HUES64 (cell line): ENCODE measurements at regions not wholly inside any gene's neighbourhood (a gene's known extent, or its start where the extent isn't known, plus 50 kb on each side); places are given as distances from the start of the nearest gene placed in this dataset.

Source experiments
- H3K27ac ChIP-seq: 2 replicates; pipeline ENCODE4 v1.7.0; 2013; ENCODE audit warnings: low read depth, low read length, inconsistent platforms
- H3K27me3 ChIP-seq: 2 replicates; pipeline ENCODE4 v1.6.1; 2013; ENCODE audit warnings: mild to moderate bottlenecking, low read length; ENCODE audit not compliant: insufficient read depth
- H3K36me3 ChIP-seq: 2 replicates; pipeline ENCODE4 v1.6.1; 2013; ENCODE audit warnings: mild to moderate bottlenecking, low read length; ENCODE audit not compliant: insufficient read depth
- H3K4me1 ChIP-seq: 2 replicates; pipeline ENCODE4 v1.6.1; 2013; ENCODE audit warnings: mild to moderate bottlenecking, low read length, moderate library complexity; ENCODE audit not compliant: insufficient read depth
- H3K4me3 ChIP-seq: 2 replicates; pipeline ENCODE4 v1.5.1; 2013; ENCODE audit warnings: mild to moderate bottlenecking, low read length, moderate library complexity
- H3K9ac ChIP-seq: 2 replicates; pipeline ENCODE4 v1.6.1; 2013; ENCODE audit warnings: mild to moderate bottlenecking, low read depth, low read length
- H3K9me3 ChIP-seq: 2 replicates; pipeline ENCODE4 v1.6.1; 2013; ENCODE audit warnings: low read depth, low read length; ENCODE audit not compliant: insufficient read depth
- WGBS: fragments of 150-250, 120-280 bp; methylation state at CpG from one replicate; pipeline ENCODE4 v1.1.7; 2013; ENCODE audit warnings: missing lambda C conversion rate; 5-methylcytosine and 5-hydroxymethylcytosine counted together

DNA sequence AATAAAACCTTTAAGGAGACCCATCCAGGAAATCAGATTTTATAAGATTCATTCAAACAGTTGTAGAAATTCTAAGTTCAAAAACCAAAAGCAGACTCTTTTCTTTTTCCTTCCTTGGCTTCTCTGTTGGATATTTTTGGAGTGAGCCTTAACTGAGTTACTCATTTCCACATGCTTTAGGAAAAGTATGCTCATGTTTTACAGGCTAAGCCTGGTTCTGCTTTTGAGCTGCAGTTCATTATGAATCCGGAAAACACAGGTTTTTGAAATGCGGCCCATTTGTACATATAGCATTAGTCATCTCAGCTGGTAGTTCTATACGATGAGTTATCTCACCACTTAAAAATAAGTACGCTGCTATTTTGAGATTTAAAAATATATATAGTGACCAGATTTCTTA, 156.6 kb upstream of the DMRT1 start:
- Histone ChIP-seq H3K9me3 (no peaks in the 10 kb centered on the region), H3K36me3 (no peaks in the 10 kb centered on the region), H3K4me1 (peaks cover 33% of the 10 kb centered on the region), H3K27me3 (no peaks in the 10 kb centered on the region), H3K27ac (no peak overlapping the region), H3K4me3 (no peak overlapping the region), H3K9ac (peak overlapping the region; percentile 13; the same call in 1 of the 2 replicates)
- WGBS, result 90% methylated on average over 2 of the region's 4 CpGs

DNA sequence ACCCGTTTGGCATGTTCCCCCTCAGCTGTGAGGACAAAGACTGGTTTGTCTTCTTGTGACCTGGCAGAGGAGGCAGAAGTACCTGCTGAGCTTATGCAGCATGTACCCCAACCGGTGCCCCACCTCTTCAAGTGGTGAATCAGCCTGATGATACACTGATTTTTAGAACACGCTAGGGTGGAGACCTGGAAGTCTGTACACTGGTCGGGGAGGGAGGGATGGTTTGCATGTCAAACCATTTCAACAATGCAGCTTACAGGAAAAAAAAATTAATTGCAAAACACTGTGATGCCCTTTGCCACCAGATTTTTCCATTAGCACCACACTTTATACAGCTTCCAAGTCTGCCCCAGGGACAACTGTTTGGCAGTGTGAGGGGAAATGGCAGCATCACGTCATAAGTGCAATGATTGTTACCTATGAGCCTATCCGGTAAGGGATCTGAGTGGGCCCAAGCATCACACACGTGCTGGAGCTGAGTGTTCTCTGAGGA, 155.1 kb upstream of the DMRT1 start:
- Histone ChIP-seq H3K4me1 (peaks cover 40% of the 10 kb centered on the region), H3K36me3 (no peaks in the 10 kb centered on the region), H3K9me3 (no peaks in the 10 kb centered on the region), H3K4me3 (no peak overlapping the region), H3K9ac (no peak overlapping the region), H3K27ac (no peak overlapping the region), H3K27me3 (no peaks in the 10 kb centered on the region)
- 94% methylated on average over 7 of the region's 7 CpGs for WGBS

DNA sequence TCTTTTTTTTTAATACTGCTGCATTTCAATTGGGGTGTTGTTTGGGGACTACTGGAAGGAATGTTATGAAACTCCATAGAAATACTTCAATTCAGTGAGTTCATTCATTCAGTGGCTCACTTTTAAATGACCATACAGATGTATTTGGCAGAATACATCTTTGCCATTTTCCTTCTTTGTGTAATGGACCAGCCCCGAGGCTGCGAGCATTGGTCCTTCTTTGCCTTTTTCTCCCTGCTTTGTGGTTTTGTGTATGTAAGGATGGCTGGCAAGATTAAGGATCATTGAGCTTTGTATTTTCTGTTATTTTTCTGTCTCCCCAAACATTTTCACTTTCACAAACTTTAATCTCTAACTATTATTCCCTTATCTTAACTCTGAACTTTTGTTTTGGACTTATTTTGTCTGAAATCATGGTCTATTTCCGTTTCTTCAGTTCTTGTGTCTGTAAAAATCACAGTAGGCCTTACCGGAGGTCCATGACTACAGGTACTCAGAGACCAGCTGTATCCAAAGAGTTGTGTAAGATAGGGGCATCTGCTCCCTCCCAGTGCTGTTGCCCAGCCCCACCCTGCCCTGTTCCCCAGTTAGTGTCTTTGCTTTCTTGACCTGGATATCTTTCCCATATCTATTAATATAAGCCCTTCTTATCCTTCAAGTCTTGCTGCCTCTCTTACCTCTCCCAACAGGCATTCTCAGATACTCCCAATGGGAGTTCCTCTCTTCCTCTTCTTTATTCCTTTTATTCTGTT, 154.3 kb upstream of the DMRT1 start:
- Histone ChIP-seq H3K36me3 (no peaks in the 10 kb centered on the region), H3K27me3 (no peaks in the 10 kb centered on the region), H3K4me1 (peaks cover 40% of the 10 kb centered on the region), H3K4me3 (no peak overlapping the region), H3K9me3 (no peaks in the 10 kb centered on the region), H3K27ac (no peak overlapping the region), H3K9ac (no peak overlapping the region)
- WGBS, result 96% methylated on average over 4 of the region's 4 CpGs

DNA sequence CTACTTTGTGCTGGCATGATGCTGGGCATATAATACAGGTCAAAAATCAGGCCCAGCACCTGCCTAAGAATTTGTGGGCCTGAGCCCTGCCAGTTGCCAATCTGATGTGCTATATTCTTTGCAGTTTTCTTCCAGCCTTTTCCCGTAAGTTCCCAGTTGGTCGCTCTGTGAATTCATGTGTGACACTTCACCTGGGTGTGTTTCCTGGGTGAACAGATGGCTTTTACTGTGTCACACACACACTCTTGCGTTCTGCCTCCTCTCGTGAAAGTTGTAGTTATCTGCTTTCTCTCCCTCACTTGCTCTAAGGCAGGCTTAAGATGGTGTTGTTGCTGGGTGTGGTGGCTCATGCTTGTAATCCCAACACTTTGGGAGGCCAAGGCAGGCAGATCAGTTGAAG, 153.5 kb upstream of the DMRT1 start:
- 96% methylated on average over 4 of the region's 4 CpGs for WGBS
- Histone ChIP-seq H3K36me3 (no peaks in the 10 kb centered on the region), H3K4me3 (no peak overlapping the region), H3K4me1 (peaks cover 36% of the 10 kb centered on the region), H3K9ac (no peak overlapping the region), H3K27me3 (no peaks in the 10 kb centered on the region), H3K27ac (no peak overlapping the region), H3K9me3 (no peaks in the 10 kb centered on the region)

DNA sequence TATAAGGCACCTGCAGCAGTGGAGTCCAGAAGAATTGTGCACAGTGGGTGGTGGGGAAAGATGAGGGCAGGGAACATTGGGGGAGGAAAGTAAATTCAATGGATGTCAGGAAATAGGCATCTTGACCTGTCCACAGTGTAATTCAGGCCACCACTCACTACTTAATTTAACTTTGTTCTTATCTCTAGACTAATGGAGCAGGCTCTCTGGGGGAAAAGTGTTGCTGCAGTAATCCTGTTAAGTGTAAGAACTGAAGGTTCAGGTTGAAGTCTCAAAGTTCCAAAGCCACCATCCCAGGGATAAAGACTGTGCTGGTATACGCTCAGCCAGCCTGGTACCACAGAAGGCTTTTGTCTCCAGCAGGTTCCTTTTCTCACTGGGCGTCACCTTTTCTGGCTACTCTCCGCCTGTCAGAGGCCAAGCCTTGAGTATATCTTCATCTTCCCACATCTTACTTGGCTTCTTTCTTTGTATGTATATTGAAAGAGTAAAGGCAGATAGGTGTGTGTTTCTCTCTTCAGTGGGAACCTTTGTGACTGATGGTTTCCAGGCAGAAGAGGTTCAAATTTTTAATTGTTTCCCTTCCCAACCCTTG, 150.9 kb upstream of the DMRT1 start:
- Histone ChIP-seq H3K36me3 (no peaks in the 10 kb centered on the region), H3K4me1 (peaks cover 31% of the 10 kb centered on the region), H3K9me3 (no peaks in the 10 kb centered on the region), H3K27me3 (no peaks in the 10 kb centered on the region), H3K27ac (no peak overlapping the region), H3K4me3 (no peak overlapping the region), H3K9ac (no peak overlapping the region)
- WGBS, result 85% methylated on average over 3 of the region's 3 CpGs

DNA sequence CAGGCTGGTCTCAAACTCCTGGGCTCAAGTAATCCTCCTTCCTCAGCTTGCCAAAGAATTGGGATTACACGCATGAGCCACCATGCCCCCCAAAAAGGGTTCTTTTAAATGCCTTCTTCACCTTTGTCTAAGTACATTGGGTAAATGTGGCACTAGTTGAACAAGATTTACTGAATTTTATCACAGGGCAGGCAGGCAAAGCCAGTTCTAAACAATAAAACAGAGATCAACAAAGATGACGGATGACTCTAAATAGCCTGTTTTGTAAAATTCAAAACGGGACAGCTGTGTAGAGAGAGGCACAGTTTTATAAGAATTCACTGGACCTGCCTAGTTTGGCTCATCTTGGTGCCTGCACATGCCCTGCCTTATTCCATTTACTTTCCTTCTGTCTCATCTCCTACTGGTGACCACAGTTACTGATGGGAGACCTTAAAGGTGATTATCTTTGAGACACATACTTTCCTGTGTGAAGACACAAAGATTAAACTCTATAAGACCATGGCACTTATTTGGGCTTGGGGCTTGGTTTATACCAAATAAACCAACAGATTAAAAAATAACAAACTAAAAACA, 149.6 kb upstream of the DMRT1 start:
- H3K27me3 ChIP-seq, result no peaks in the 10 kb centered on the region
- no peaks in the 10 kb centered on the region for H3K9me3 ChIP-seq
- no peaks in the 10 kb centered on the region for H3K36me3 ChIP-seq
- H3K4me3 ChIP-seq, result no peak overlapping the region
- WGBS, result 82% methylated on average over 3 of the region's 3 CpGs
- H3K27ac ChIP-seq, result no peak overlapping the region
- peaks cover 35% of the 10 kb centered on the region for H3K4me1 ChIP-seq
- H3K9ac ChIP-seq, result no peak overlapping the region

DNA sequence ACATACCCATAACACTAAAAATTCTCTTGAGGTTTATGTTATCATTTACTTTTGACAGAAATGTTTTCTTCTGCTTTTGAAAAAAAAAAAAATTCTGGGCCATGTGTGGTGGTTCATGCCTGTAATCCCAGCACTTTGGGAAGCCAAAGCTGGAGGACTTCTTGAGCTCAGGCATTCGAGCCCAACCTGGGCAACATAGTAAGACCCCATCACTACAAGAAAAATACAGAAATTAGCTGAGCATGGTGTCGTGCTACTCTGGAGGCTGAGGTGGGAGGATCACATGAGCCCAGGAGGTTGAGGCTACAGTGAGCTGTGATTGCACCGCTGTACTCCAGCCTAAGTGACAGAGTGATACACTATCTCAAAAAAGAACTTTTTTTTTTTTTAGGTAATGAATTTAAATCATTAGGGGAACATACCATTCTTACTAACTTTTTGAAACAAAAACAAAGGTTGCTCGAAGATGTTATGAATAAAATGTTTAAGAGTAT, 148.8 kb upstream of the DMRT1 start:
- H3K27me3 ChIP-seq, result no peaks in the 10 kb centered on the region
- H3K36me3 ChIP-seq, result no peaks in the 10 kb centered on the region
- H3K27ac ChIP-seq, result no peak overlapping the region
- no peaks in the 10 kb centered on the region for H3K9me3 ChIP-seq
- 0 out of 2 replicates have a peak overlapping the region, but pooled peaks have one; percentile 47 for H3K9ac ChIP-seq
- peaks cover 35% of the 10 kb centered on the region for H3K4me1 ChIP-seq
- H3K4me3 ChIP-seq, result no peak overlapping the region
- 97% methylated on average over 3 of the region's 4 CpGs for WGBS

DNA sequence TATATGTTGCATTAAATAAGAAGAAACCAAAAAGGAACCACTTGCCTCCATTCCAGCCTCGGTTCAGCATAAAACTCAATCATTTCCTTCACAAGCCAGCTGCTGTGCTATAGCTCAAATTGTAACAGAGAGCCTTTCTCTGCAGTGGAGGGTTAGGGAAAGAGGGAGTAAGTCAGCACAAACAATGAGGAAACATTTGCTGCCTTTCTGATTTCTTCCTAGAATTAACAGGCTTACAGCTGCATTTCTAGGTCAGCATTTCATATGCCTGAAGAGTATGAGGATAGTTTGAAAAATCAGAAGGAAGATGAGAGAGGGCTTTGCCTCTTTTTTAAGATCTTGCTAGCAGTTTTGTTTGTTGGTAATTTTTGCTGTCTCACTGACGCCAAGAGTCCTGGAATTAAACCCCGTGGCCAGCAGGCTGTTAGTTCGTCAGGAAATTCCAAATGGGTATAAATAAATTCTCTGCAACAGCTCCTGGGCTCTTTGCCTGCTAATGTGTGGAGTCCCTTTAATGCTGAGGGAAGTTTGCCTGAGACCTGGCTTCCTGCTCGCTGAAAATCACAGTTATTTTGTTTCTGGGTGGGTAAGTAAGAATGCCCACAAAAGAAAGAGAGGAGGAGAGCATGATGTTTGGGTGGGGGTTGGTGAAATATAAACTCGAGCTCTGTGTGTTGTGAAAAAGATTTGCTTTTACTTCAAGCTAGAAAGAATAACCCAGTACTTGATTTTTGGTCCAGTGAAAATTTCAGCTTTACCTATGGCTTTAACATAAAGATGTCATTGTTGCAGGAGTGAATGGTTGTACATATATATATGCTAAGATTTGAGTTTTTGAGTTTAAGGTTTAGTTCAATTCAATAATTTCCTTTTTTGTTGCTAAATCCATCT, 148.1 kb upstream of the DMRT1 start:
- H3K36me3 ChIP-seq, result no peaks in the 10 kb centered on the region
- H3K9me3 ChIP-seq, result no peaks in the 10 kb centered on the region
- peaks cover 39% of the 10 kb centered on the region for H3K4me1 ChIP-seq
- H3K9ac ChIP-seq, result peak overlapping the region; percentile 47; the same call in 1 of the 2 replicates
- no peak overlapping the region for H3K4me3 ChIP-seq
- peak overlapping the region; percentile 63 for H3K27ac ChIP-seq
- H3K27me3 ChIP-seq, result no peaks in the 10 kb centered on the region
- WGBS, result 42% methylated on average over 5 of the region's 6 CpGs

DNA sequence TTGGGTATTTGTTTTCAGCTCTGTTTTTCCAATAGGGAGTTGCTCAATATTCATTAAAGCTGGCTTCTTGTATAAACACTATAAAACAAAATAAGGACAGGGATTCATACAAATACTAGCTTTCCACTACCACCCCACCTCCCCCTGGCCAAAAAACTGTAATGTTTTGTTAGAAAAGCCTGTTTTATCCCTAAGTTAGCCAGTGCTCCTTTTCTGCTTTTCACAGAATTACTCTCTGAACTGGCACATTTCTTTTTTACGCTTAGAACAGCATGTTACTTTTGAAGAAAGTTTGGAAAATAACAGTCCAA, 147.4 kb upstream of the DMRT1 start:
- H3K4me3 ChIP-seq, result no peak overlapping the region
- peaks cover 45% of the 10 kb centered on the region for H3K4me1 ChIP-seq
- no peaks in the 10 kb centered on the region for H3K36me3 ChIP-seq
- no peaks in the 10 kb centered on the region for H3K27me3 ChIP-seq
- no peaks in the 10 kb centered on the region for H3K9me3 ChIP-seq
- H3K27ac ChIP-seq, result no peak overlapping the region; the same call in 1 of the 2 replicates
- 88% methylated on average over 1 of the region's 1 CpG for WGBS
- H3K9ac ChIP-seq, result no peak overlapping the region

DNA sequence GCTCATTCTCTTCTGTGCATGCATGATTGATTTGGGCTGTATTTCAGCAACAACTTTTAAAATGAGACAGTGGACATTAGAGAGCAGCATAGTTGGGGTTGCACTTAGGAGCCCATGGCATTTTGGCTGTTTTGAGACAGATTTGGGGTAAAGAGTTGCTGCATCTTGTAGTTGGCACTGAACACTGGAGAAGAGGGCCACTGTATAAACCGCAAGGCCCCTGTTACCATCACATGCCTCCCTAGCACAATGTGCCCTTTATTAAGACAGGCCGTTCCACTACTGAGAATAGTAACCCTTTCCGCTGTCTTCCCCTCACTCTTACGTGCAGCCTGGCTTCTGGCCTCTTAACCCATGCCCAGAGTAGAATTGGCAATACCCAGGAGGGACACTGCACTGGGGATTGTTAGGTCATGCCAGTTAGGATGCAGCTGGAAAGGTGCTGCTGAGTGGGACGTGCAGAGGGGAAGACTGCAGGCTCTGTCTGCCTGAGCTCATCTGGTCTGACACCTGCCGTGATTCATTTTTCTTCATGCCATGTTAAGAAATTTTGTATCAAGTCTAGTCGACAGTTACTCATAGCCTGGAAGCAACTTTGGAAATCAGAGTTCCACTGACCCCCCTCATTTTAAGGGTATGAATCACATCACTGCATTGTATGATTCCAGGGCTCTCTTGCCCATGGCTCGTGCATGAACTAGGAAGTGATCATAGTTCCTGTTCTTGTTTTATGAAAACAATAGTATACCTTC, 146.9 kb upstream of the DMRT1 start:
- H3K4me3 ChIP-seq, result no peak overlapping the region
- no peaks in the 10 kb centered on the region for H3K9me3 ChIP-seq
- 91% methylated on average over 8 of the region's 8 CpGs for WGBS
- no peak overlapping the region for H3K9ac ChIP-seq
- H3K27ac ChIP-seq, result no peak overlapping the region
- peaks cover 46% of the 10 kb centered on the region for H3K4me1 ChIP-seq
- no peaks in the 10 kb centered on the region for H3K27me3 ChIP-seq
- no peaks in the 10 kb centered on the region for H3K36me3 ChIP-seq
